Endometrial microvascular endothelial cells (primary cell): ENCODE measurements at regions not wholly inside any gene's neighbourhood (a gene's known extent, or its start where the extent isn't known, plus 50 kb on each side); places are given as distances from the start of the nearest gene placed in this dataset.

ENCODE experiments used
- in situ Hi-C: cut with HindIII; loops from 2 replicates; pipeline ENCODE4 v1.10.0; 2017; ENCODE audit warnings: low sequenced_read_pairs, low pct_unique_long_range_greater_than_20kb; ENCODE audit errors: inconsistent ontology term

DNA sequence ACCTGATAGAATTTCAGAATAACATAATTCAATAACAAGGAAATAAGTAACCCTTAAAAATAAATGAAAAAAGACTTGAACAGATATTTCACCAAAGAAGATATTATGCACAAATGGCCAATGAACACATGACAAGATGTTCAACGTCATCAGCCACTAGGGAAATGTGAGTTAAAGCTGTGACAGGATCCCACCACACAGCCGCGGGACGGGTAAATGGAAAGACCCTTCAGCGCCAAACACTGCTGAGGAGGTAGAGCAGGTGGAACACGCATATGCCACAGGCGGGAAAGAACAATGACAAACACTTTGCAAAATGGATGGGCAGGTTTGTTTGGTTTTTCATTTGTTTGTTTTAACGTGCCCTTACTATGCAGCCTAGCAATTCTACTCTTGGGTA lies 86.1 kb upstream of the RNF32 start:
- in situ Hi-C loops = no loop called here

DNA sequence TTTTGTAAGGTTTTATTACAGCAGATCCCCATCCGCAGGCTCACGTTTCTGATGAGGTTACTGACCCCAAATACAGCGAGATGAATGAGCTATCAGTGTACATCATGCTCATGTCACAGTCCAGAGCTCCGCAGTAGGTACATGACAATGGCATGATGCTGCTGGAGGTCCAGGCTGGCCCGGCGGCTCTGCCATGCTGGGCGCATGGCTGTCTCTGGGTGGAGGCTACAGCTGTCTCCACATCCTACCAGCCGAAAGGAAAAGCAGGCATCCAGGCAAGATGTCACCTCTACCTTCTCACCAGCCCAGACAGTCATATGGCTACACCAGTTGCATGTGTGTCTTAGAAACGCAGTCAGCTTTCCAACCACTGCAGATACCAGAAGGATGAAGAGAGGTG lies 90.9 kb upstream of the RNF32 start:
- in situ Hi-C loops = no loop called here

GRCh38 chr7:156547884-156548561 lies 92.6 kb upstream of the RNF32 start:
- in situ Hi-C loops = no loop called here

- in situ Hi-C loops = no loop called here
Observed at GRCh38 chr7:156545979-156546378, 94.6 kb upstream of the RNF32 start.

- in situ Hi-C loops = no loop called here
Observed at GRCh38 chr7:156544919-156545715, 95.5 kb upstream of the RNF32 start.

DNA sequence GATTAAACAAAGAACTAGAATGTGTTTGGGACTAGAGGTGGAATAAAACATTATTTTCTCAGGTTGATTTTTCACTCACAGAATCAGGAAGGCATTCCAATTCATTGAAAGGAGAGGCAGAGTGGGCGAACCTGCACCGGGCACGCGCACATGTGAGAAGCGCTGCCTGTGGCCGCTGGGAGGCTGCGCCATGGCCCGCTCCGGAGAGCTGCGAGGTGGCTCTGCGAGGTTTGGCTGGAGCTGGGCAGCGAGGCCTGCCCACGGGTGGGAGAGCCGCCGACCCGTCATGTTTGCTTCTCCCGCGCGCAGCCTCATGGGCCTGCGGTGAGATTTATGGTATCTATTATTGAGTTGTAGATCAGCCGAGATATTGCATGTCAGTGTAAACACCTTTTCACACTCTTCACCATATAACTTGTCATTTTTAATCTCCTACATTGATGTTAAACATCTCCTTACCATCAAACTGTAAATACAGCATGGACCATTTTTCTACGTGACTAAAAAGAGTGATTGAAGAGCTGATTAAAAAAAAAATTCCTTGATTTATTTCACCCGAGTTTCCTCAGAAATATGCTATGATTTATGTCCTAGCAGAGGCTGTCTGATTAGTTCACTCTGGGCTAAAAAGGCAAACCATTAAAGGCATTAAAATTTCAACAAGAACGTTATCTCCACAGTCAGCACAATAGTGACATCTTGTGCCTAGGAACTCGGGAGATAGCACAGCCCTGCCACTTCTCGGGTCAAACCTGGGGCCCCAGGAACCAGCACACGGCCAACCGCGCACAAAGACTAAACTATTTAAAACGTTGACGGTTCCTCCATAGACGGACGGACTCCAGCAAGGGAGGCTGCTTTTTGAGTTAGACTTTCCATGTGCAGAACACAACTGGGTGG lies 96.6 kb upstream of the RNF32 start:
- in situ Hi-C loops = no loop called here

DNA sequence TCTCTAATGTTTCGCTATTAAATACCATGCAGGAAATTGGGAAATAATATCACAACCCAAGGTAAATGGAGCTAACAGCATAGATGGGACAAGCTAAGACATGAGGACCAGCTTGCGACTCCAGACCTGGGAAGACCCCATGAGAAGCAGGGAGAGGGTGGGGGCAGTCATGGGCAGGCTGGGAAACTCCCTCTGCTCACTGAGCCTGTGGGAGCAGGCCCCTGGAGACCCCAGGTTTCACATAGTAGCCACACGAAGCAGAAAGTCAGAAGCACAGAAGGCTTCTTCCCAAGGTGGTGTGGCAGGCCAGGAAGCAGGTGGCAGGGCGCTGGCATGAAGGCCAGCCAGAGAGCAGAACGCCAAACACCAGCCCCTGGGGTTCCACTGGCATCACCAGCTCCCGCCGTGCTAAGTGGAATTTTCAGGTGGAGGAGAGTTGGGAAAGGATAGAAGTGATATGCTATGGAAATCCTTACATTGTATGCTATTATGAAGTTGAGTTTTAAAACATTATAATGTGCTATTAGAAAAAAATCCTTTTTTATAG lies 99.9 kb upstream of the RNF32 start:
- in situ Hi-C loops = no loop called here

- in situ Hi-C loops = no loop called here
Observed at GRCh38 chr7:156539999-156540398, 100.6 kb upstream of the RNF32 start.

DNA sequence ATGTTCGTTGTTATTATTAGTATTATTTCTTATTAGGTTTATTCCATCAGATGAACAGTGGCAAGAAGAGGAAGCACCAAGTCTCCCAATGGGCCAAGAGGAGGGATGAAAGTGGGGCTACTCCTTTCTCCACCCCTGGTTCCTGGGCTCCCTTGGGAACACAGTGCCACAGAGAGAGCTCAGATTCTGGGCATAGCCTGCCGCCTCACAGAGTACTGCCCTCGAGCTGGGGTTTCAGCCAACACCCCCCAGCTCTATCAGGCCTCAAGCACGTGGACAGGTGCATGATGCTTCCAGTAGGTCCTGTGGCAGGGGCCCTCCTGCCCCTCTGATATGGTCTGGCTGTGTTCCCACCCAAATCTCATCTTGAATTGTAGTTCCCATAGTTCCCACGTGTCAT lies 103.6 kb upstream of the RNF32 start:
- in situ Hi-C loops = no loop called here

DNA sequence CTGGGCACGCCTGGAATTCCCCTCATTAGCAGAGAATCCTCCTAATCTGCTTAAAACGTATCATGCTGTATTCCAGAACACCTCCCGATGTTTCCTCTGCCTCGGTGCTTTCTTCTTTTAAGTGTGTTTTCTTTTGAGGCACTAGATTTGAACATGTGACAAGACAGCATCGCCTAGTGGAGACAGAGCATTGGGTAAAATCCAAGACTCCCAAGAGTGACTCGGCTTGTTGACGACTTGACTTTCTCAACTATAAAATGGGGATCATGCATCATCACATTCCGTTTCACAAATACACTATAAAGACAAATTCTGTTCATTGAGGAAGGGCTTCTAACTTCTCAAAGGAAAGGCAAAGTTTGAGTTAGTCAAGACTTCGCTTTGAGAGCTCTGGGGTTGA lies 105.6 kb upstream of the RNF32 start:
- in situ Hi-C loops = no loop called here

DNA sequence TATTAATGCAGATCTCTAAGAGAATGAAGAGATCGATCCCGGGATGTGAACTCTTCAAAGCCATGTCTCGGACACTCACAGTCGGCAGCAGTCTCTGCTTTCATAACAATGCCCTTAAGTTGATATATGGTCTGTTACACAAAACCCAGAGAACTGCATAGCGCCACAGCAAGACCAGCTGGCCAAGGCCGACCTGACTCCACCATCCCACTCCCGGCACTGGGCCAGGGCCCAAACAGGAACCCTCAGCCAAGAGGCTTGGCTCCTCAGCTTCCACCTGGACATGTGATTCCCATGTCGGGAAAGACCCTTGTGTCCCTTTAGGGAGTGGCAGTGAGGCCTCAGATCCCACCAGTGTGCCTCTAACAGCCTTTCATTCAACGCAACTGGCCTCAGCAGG lies 106.6 kb upstream of the RNF32 start:
- in situ Hi-C loops = no loop called here

DNA sequence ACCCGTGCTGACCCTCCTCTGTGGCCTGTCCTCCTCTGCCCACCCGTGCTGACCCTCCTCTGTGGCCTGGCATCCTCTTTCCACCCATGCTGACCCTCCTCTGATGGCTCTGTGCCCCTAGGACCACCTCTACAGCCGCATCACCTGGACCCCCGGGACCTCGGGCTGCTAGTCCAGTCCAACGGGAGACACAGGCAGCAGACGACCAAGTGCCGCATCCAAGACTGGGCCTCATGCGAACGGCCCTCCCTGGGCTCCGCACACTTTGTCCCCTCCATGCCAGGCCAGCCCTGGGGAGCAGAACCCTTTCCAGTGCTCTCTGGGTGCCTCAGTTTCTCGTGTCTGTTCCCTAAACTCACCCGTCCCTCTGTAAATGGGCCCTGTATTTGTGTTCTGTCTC lies 107.2 kb upstream of the RNF32 start:
- in situ Hi-C loops = no loop called here

DNA sequence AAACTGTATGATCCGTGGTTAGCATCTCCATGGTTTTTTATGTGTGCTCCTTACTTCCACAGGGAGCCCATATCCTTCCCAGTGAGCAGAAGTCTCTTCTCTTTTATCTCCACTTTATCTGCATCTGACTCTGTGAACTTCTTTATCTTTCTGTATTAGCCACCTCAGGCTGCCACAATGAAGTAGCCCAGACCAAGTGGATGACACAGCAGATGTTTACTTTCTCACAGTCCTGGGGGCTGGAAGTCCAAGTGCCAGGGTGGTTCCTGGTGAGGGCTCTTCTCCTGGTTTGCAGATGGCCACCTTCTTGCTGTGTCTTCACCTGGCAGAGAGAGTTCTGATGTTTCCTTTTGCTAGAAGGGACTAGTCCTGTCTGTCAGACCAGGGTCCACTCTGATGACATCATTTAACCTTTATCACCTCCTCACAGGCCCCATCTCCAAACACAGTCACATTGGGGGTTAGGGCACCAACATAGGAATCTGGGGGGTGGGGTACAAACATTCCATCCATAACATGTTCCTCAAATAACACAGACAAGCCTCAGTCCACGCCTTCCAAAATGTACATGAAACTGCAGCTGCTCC lies 108.5 kb upstream of the RNF32 start:
- in situ Hi-C loops = no loop called here

DNA sequence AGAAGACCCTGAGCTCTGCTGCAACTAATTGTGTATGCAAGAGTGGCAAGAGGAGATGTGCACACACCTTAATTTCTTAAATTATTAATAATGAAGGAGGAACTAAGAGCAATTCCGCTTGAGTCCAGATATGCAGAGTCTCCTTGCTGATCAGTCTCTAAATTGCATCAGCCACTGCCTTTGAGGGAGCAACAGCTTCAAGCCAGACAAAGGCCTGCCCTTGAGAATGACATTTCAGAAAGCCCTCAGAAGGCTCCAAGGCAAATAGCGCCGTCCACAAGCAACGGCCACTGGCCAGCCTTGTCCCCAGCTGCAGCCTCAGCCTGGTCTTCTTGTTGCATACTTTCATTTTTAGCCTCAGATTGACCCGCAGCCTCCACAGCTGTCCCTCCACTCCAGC lies 110.6 kb upstream of the RNF32 start:
- in situ Hi-C loops = no loop called here

GRCh38 chr7:156527458-156527890 lies 113.1 kb upstream of the RNF32 start:
- in situ Hi-C loops = no loop called here

GRCh38 chr7:156524818-156525597 lies 115.6 kb upstream of the RNF32 start:
- in situ Hi-C loops = no loop called here

- in situ Hi-C loops = no loop called here
Observed at GRCh38 chr7:156523447-156524048, 117.0 kb upstream of the RNF32 start.

DNA sequence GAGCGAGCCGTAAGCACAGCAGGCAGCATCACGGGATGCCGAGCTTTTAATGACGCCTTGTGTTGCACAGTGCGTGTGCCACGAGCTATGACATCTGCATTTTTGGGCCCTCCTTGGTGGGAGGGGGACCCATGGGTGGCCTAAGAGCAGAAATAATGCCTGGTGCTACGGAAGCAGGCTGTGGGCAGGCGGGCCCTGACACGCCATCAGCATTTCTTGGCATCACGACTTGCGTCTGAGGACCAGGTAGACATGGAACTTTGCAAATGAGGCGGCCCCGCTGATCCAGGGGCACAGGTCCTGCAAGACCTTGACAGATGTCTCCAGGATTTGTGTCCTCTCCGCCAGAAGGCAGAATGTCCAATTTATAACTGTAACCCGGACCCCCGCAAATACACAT lies 117.8 kb upstream of the RNF32 start:
- in situ Hi-C loops = no loop called here
